ENCODE measurements at regions not wholly inside any gene's neighbourhood (a gene's known extent, or its start where the extent isn't known, plus 50 kb on each side); places are given as distances from the start of the nearest gene placed in this dataset.

DNA sequence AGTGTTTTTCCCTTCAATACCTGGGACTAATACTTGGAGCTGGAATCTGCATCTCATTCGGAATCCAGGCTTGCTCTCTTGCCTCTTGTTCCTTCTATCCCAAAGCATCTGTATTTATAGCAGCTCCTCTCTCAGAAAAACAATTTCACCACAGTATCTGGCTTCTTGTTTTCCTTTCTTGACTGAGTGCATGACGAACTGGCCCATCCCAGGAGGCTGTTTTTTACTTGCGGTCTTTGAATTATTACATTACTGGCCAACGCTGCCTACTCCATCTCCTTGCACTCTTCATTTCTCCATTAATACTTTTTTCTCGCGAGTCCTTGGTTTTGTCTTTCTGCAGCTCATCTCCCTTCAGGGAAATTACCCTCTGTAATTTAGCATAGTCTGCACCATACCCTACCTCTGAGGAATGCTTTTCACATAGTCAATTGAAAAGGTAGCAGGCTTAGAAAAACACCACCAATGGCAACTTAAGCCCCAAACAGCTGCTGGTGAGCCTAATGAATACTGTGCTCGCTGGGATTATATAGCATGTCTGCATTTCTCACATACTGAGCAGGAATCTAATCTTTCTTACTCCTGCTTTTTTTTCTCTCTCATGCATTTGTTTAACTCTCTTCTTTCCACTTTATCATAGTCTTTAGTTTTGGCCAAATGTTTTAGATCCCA, 277.4 kb upstream of the SESN3 start:
- DNase-seq, result no peak

GRCh38 chr11:95507794-95508193, 276.8 kb upstream of the SESN3 start:
- no peak for DNase-seq

DNA sequence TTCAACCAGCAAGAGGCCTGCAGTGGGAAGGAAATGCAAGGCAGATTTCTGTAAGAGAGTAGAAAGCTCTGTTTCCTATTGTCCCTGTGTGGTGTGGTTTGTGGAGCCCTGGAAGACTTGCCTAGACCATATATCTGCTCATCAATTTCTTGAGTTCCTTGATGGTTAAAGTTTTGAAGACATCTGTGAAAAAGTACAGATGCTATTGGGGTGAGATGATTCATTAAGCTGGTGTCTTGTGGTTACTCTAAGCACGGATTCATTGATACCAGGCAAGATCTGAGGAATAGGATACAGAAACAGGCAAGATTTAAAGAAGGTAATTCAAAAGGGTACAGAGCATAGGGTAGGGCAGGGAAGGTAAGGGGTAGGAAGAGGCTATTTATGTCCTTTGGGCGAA, 275.8 kb upstream of the SESN3 start:
- DNase-seq, result no peak

GRCh38 chr11:95505927-95506426, 275.0 kb upstream of the SESN3 start:
- DNase-seq, result peak; percentile 78

GRCh38 chr11:95503047-95503446, 272.0 kb upstream of the SESN3 start:
- DNase-seq, result peak; percentile 31

GRCh38 chr11:95502522-95502921, 271.5 kb upstream of the SESN3 start:
- no peak for DNase-seq

DNA sequence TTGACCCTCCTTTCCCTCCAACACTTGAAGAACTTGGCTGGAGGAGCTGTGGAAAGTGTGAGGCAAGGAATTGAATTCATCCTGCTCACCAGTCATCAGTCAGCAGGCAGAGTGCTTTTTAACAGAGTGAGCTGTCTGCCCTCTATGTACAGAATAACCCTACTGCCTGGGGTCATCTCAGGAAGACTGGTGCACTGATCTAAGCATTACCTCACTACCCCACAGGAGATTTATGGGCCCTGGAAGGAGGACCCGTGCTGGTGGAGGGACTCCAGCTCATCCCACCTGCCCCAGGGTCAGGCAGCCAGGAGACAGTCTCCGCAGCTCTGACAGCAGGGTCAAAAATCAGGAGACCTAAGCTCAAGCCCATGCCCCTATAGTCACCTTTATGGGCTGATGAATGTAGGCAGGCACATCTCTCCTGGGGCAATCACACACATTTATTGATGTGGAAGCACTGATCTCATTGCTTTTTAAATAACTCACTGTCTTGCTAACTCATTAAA, 270.8 kb upstream of the SESN3 start:
- peak; percentile 26 for DNase-seq

DNA sequence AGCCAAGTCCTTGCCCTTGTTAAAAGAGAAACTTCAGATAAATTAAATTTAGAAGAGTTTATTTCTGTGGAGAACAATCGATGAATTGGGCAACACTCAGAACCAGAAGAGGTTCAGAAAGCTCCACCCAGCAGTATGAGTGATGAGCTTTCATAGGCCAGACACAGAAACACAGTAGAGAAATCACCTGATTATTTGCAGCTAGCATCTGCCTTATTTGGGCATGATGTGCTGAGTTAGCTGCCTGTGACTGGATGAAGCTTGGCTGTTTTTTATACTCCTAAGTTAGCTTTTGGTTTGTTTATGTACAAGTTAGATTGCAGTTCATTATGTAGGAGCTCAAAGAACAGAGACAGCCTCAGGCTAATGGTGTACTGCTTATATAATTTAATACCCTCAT, 269.5 kb upstream of the SESN3 start:
- DNase-seq, result no peak

- peak; percentile 95 for DNase-seq
Observed at GRCh38 chr11:95499516-95500135, 268.6 kb upstream of the SESN3 start.

DNA sequence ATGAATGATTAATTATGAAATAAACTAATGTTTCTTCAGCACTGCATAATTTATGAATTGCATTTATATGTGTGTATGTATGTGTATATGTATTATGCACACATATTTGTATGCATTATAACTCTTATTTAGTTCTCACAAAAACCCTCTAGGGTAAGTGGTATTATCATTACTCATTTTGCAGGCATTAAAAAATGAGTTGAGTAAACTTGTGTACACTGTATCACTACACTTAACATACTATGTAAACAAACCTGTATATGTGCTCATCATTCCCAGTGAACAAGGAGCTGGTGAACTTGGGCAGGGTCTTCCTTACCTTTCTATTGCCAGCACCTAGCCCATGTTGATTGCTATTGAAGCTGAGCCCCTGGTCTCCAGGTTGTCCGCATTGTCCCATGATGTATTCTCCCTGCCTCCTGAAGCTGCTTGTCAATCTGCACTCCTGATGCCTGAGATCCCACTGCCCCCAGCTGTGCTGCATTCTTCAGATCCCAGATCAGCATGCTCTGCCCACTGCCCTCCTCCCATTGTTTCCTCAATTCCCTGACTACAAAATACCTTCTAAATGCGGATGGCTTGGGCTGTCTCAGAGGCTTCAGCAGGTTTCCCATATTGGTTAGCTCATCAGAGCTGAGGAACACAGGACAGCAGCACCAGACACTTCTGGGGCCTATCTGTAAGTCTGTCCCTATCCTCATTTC, 267.9 kb upstream of the SESN3 start:
- DNase-seq, result peak; percentile 78

GRCh38 chr11:95496901-95497300, 265.9 kb upstream of the SESN3 start:
- DNase-seq, result no peak

- no peak for DNase-seq
Observed at GRCh38 chr11:95495706-95496105, 264.7 kb upstream of the SESN3 start.

- DNase-seq, result no peak
Observed at GRCh38 chr11:95494856-95495255, 263.9 kb upstream of the SESN3 start.

DNA sequence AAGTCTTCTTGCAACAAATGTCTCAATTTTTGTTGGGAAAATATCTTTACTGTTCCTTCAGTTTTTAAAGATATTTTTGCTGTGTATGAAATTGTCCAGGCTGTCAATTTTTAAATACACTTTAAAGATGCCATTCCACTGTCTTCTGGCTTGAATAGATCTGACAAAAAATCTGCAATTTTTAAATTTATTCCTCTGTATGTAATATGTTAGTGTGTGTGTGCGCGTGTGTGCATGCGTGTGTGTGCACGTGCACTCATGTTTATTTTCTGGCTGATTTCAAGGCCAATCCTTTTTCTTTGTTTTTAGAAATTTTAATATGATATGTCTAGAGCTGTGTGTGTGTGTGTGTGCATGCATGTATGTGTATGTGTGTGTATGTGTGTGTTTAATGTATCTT, 263.2 kb upstream of the SESN3 start:
- DNase-seq, result no peak

GRCh38 chr11:95490625-95491024, 259.6 kb upstream of the SESN3 start:
- peak; percentile 6 for DNase-seq

- DNase-seq, result no peak
Observed at GRCh38 chr11:95487938-95488337, 256.9 kb upstream of the SESN3 start.

GRCh38 chr11:95487391-95487790, 256.4 kb upstream of the SESN3 start:
- no peak for DNase-seq

GRCh38 chr11:95486979-95487378, 256.0 kb upstream of the SESN3 start:
- DNase-seq, result no peak

DNA sequence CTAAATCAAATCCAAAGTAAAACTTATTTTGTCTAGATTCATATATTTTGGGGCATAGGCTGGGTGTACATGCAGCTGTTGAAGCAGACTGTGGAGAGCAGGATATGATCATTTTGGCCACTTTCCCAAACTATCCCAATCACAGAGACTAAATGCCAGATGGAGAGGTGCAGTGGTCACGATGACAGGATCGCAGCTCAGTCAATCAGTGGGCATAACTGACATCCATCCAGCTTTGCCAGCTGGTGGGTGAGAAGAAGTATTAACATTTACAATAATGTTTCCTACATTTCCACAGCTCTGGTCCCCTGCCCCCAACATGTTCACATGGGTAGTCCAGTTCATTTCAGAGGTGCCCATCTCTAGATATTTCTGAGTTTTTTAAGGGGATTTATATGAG, 255.5 kb upstream of the SESN3 start:
- DNase-seq, result no peak

- DNase-seq, result no peak
Observed at GRCh38 chr11:95485115-95485900, 254.3 kb upstream of the SESN3 start.

GRCh38 chr11:95483339-95483738, 252.3 kb upstream of the SESN3 start:
- DNase-seq, result no peak

DNA sequence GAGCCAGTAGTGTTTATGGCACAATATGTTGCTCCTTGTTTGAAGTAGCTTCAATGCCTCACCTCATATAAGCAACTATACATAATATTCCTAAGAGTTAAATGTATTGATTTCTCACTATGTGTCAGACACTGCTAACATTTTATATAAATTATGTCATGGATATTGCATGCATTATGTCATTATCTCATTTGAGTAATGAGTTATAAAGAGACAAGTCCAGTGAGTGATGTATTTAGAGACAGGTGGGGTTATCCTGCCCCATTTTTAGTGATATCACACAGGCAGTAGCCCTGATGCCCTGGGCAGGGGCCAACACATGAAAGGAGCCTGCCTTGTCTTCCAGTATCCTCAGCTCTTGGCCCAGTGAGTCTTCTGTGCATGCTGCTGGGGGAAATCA, 247.0 kb upstream of the SESN3 start:
- DNase-seq, result no peak

- no peak for DNase-seq
Observed at GRCh38 chr11:95469258-95469657, 238.3 kb upstream of the SESN3 start.

All from NCI-H226 (cell line).